Common myeloid progenitor, CD34-positive (primary cell): ENCODE measurements at regions not wholly inside any gene's neighbourhood (a gene's known extent, or its start where the extent isn't known, plus 50 kb on each side); places are given as distances from the start of the nearest gene placed in this dataset.
"Not testable (repeated sequence)": the region's sequence is repeated elsewhere in the genome, so short reads cannot be mapped to it uniquely, and the experiment has no call there.

Experiments used
- CTCF ChIA-PET: fragments of 350-600 bp; sonication (Branson Sonifier 250); formaldehyde crosslinking; loops from one replicate; lab custom pipeline; 2021; ENCODE audit warnings: antibody characterized with exemption; lab: Charles Lee
- POLR2A ChIA-PET: fragments of 350-600 bp; sonication (Branson Sonifier 250); formaldehyde crosslinking; loops from one replicate; lab custom pipeline; 2021; ENCODE audit warnings: antibody characterized with exemption; lab: Charles Lee
- DNase-seq, 3 donors: peaks; one replicate each; pipeline versions ENCODE4 v3.0.0 to v3.0.0-alpha.2; 2013
- H3K27ac ChIP-seq, 2 experiments: 1 replicate in 1 of 2; 2 replicates in 1 of 2; pipeline ENCODE4 v1.7.0; 2013; ENCODE audit warnings: inconsistent platforms in 2 of 2, low read length in 2 of 2, mild to moderate bottlenecking in 2 of 2, low read depth in 1 of 2, moderate library complexity in 1 of 2; ENCODE audit not compliant: severe bottlenecking in 2 of 2, insufficient read depth in 1 of 2, poor library complexity in 1 of 2
- H3K27me3 ChIP-seq, 5 experiments: replicated peaks in 2 of 5; 1 replicate in 3 of 5; 2 replicates in 2 of 5; pipeline versions ENCODE4 v1.6.1 to v1.7.0; 2013; ENCODE audit warnings: low read length in 4 of 5, mild to moderate bottlenecking in 2 of 5, moderate library complexity in 2 of 5, inconsistent platforms in 1 of 5; ENCODE audit not compliant: insufficient read depth in 5 of 5, control insufficient read depth in 4 of 5
- H3K36me3 ChIP-seq, 4 experiments: 1 replicate in 2 of 4; 2 replicates in 2 of 4; pipeline versions ENCODE4 v1.6.1 to v1.7.0; 2013; ENCODE audit warnings: low read length in 3 of 4, control low read depth in 1 of 4, mild to moderate bottlenecking in 1 of 4; ENCODE audit not compliant: control insufficient read depth in 4 of 4, insufficient read depth in 4 of 4
- H3K4me1 ChIP-seq, 4 experiments: 1 replicate in 3 of 4; 2 replicates in 1 of 4; pipeline versions ENCODE4 v1.6.1 to v1.7.1; 2013; ENCODE audit warnings: low read length in 3 of 4, mild to moderate bottlenecking in 3 of 4, control low read depth in 1 of 4, inconsistent platforms in 1 of 4, moderate library complexity in 1 of 4; ENCODE audit not compliant: control insufficient read depth in 4 of 4, insufficient read depth in 4 of 4; ENCODE audit errors: control extremely low read depth in 1 of 4
- H3K4me3 ChIP-seq, 7 experiments: 1 replicate in 4 of 7; 2 replicates in 3 of 7; pipeline versions ENCODE4 v1.5.1 to v1.7.0; 2013; ENCODE audit warnings: mild to moderate bottlenecking in 7 of 7, low read length in 6 of 7, moderate library complexity in 6 of 7, inconsistent platforms in 2 of 7, low read depth in 2 of 7, control low read depth in 1 of 7; ENCODE audit not compliant: insufficient read depth in 4 of 7, control insufficient read depth in 1 of 7; ENCODE audit errors: extremely low read depth in 1 of 7
- H3K9me3 ChIP-seq, 5 experiments: 1 replicate in 4 of 5; 2 replicates in 1 of 5; pipeline versions ENCODE4 v1.6.1 to v1.7.1; 2013; ENCODE audit warnings: low read length in 4 of 5, mild to moderate bottlenecking in 2 of 5, inconsistent platforms in 1 of 5, low read depth in 1 of 5, moderate library complexity in 1 of 5; ENCODE audit not compliant: control insufficient read depth in 4 of 5, insufficient read depth in 2 of 5; ENCODE audit errors: control extremely low read depth in 1 of 5
- WGBS: methylation state at CpG from one replicate; pipeline ENCODE4 v1.1.5; 2013; ENCODE audit not compliant: insufficient coverage; 5-methylcytosine and 5-hydroxymethylcytosine counted together

GRCh38 chr14:29410581-29410980, 517.1 kb downstream of the PRKD1 start:
- ChIA-PET POLR2A (no interaction called here), CTCF (no interaction called here)
- Histone ChIP-seq H3K27ac (no peak overlapping the region), H3K27me3 (no peaks in the 10 kb centered on the region), H3K4me3 (no peak overlapping the region), H3K36me3 (no peaks in the 10 kb centered on the region), H3K9me3 (peaks cover 0 to 4% (median 0%) of the 10 kb centered on the region in 5 experiments), H3K4me1 (no peaks in the 10 kb centered on the region)
- 92% methylated on average over 2 of the region's 2 CpGs for WGBS
- no peak for DNase-seq

- 86% methylated on average over 4 of the region's 5 CpGs for WGBS
- POLR2A ChIA-PET, CTCF ChIA-PET, DNase-seq, H3K27me3 ChIP-seq, H3K4me1 ChIP-seq, H3K27ac ChIP-seq, H3K4me3 ChIP-seq, H3K9me3 ChIP-seq, H3K36me3 ChIP-seq: not testable (repeated sequence)
Observed at GRCh38 chr14:29414931-29415330, 512.7 kb downstream of the PRKD1 start.

GRCh38 chr14:29419736-29420135, 507.9 kb downstream of the PRKD1 start:
- Histone ChIP-seq H3K4me3 (no peak overlapping the region), H3K4me1 (no peaks in the 10 kb centered on the region), H3K36me3 (no peaks in the 10 kb centered on the region), H3K27me3 (no peaks in the 10 kb centered on the region), H3K9me3 (no peaks in the 10 kb centered on the region), H3K27ac (no peak overlapping the region)
- ChIA-PET POLR2A (no interaction called here), CTCF (no interaction called here)
- DNase-seq: no peak
- no CpG with 5 or more reads among the region's 1 CpG for WGBS

DNA sequence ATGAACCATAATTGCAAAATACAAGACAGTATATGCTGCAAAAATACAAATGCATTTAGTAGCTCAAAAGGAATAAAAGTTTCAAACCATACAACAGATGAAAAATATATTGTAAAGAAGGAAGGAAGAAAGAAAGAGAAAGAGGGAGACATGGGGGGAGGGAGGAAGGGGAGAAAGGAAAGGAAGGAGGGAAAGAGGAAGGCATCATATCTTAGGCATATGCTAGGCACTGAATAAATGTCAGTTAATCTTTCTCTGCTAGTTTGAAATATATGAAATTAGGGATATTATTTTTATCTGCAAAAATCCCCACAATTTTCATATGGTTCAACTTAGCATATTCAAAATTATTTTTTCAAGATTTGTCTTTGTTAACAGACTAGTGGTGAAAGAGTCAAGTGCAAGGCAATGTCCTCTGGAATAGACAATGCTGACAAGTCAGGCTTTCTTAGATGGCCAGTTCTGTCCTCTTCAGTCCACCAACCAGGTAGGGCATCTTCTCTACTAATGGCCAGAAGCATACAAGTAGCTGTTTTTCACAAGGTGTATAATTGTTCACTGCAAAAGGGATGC, 506.4 kb downstream of the PRKD1 start:
- H3K27ac ChIP-seq: no peak overlapping the region
- DNase-seq: no peak
- H3K4me3 ChIP-seq: no peak overlapping the region
- H3K36me3 ChIP-seq: no peaks in the 10 kb centered on the region
- no peaks in the 10 kb centered on the region for H3K4me1 ChIP-seq
- ChIA-PET POLR2A (no interaction called here), CTCF (interaction anchor here (1.4 kb wide), 1 partner anchor 20 kb away, joined by 3 read pairs; no protein-coding TSS in a partner anchor)
- no peaks in the 10 kb centered on the region for H3K9me3 ChIP-seq
- H3K27me3 ChIP-seq: no peaks in the 10 kb centered on the region

- Histone ChIP-seq H3K4me1 (no peaks in the 10 kb centered on the region), H3K36me3 (no peaks in the 10 kb centered on the region), H3K27ac (no peak overlapping the region), H3K4me3 (no peak overlapping the region), H3K27me3 (no peaks in the 10 kb centered on the region), H3K9me3 (no peaks in the 10 kb centered on the region)
- CTCF ChIA-PET: no interaction called here
- POLR2A ChIA-PET: interaction anchor here (0.6 kb wide), 1 partner anchor 154 kb away, joined by 3 read pairs; no protein-coding TSS in a partner anchor
- DNase-seq: no peak
- 64% methylated on average over 2 of the region's 5 CpGs for WGBS
Observed at GRCh38 chr14:29425705-29426482, 501.8 kb downstream of the PRKD1 start.

GRCh38 chr14:29442696-29443095, 485.0 kb downstream of the PRKD1 start:
- no peak for DNase-seq
- no peak overlapping the region for H3K4me3 ChIP-seq
- H3K36me3 ChIP-seq: no peaks in the 10 kb centered on the region
- no peaks in the 10 kb centered on the region for H3K4me1 ChIP-seq
- H3K27ac ChIP-seq: no peak overlapping the region
- WGBS: 83% methylated on average over 1 of the region's 3 CpGs
- H3K27me3 ChIP-seq: no peaks in the 10 kb centered on the region
- ChIA-PET CTCF (no interaction called here), POLR2A (no interaction called here)
- no peaks in the 10 kb centered on the region for H3K9me3 ChIP-seq

GRCh38 chr14:29444216-29444615, 483.4 kb downstream of the PRKD1 start:
- Histone ChIP-seq H3K9me3 (no peaks in the 10 kb centered on the region), H3K4me3 (no peak overlapping the region), H3K4me1 (no peaks in the 10 kb centered on the region), H3K27ac (no peak overlapping the region), H3K27me3 (no peaks in the 10 kb centered on the region), H3K36me3 (no peaks in the 10 kb centered on the region)
- POLR2A ChIA-PET: no interaction called here
- no peak for DNase-seq
- WGBS: 71% methylated on average over 1 of the region's 2 CpGs
- CTCF ChIA-PET: no interaction called here
